ENCODE measurements at regions not wholly inside any gene's neighbourhood (a gene's known extent, or its start where the extent isn't known, plus 50 kb on each side); places are given as distances from the start of the nearest gene placed in this dataset.

GRCh38 chr4:13721894-13722293 is 94.4 kb upstream of the BOD1L1 start:
- TF ChIP-seq EZH2phosphoT487 (IDR thresholded peaks at IDR 0.05; ENCODE audit: unreplicated experiment) (no peak), REST (IDR thresholded peaks at IDR 0.05; ENCODE audit: unreplicated experiment) (no peak), JUNB (IDR thresholded peaks at IDR 0.05; ENCODE audit: unreplicated experiment) (no peak), EZH2 (IDR thresholded peaks at IDR 0.05; ENCODE audit: low read depth, unreplicated experiment) (no peak), CTCF (conservative IDR thresholded peaks at IDR 0.05; ENCODE audit: low read depth in 2 of 2) (no peak), POLR2AphosphoS5 (IDR thresholded peaks at IDR 0.05; ENCODE audit: low read depth) (no peak), CREB1 (CRISPR knock-in tag; IDR thresholded peaks at IDR 0.05; ENCODE audit: low read depth) (no peak), STAT1 (IDR thresholded peaks at IDR 0.05; ENCODE audit: unreplicated experiment) (no peak), NANOG (IDR thresholded peaks at IDR 0.05; ENCODE audit: borderline replicate concordance) (no peak)

Measured in GM23338 (cell line).